GM18951 (cell line): ENCODE measurements at regions not wholly inside any gene's neighbourhood (a gene's known extent, or its start where the extent isn't known, plus 50 kb on each side); places are given as distances from the start of the nearest gene placed in this dataset.

Source experiments
- POLR2A ChIP-seq: IDR thresholded peaks from 4 replicates; pipeline ENCODE4 v1.6.1; 2011; ENCODE audit warnings: mild to moderate bottlenecking; ENCODE audit not compliant: insufficient read length, insufficient read depth; ENCODE audit errors: extremely low read depth
- in situ Hi-C: fragments of 300-500 bp; cut with MboI; formaldehyde crosslinking; loops from one replicate; pipeline ENCODE4 v1.12.0; 2022; ENCODE audit warnings: low sequenced_read_pairs, mixed read lengths, inconsistent platforms; ENCODE audit not compliant: unreplicated experiment

DNA sequence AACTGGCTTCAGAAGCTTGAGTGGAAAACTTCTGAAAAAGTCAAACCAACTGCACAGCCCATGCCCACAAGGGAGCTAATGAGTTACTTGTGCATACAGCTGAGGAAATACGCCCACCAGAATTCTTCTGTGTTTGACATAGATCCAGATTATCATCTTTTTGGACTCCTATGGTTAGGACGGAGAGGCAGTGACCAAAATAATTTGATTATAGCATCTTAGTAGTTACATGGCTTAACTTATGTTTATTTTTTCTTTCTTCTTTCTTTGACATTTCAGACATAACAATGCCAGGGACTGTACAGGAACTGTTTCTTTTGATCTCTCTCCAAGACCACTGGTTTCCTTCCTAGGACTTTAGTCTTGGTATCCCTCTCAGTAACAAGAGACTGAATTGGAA is 246.1 kb upstream of the RASGRP1 start:
- in situ Hi-C loops = loop anchor here (25.0 kb wide), 1 partner anchor 777 kb away; the partner anchor contains the start of gene THBS1
- TF ChIP-seq POLR2A = no peak

DNA sequence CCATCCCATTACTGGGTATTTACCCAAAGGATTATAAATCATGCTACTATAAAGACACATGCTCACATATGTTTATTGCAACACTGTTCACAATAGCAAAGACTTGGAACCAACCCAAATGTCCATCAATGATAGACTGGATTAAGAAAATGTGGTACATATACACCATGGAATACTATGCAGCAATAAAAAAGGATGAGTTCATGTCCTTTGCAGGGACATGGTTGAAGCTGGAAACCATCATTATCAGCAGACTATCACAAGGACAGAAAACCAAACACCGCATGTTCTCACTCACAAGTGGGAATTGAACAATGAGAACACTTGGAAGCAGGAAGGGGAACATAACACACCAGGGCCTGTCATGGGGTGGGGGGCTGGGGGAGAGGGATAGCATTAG is 249.6 kb upstream of the RASGRP1 start:
- in situ Hi-C loops = loop anchor here (25.0 kb wide), 1 partner anchor 773 kb away; the partner anchor contains the start of gene THBS1

- in situ Hi-C loops = loop anchor here (25.0 kb wide), 1 partner anchor 772 kb away; the partner anchor contains the start of gene THBS1
- TF ChIP-seq POLR2A = no peak
Measured at GRCh38 chr15:38814891-38815290, 250.3 kb upstream of the RASGRP1 start.

DNA sequence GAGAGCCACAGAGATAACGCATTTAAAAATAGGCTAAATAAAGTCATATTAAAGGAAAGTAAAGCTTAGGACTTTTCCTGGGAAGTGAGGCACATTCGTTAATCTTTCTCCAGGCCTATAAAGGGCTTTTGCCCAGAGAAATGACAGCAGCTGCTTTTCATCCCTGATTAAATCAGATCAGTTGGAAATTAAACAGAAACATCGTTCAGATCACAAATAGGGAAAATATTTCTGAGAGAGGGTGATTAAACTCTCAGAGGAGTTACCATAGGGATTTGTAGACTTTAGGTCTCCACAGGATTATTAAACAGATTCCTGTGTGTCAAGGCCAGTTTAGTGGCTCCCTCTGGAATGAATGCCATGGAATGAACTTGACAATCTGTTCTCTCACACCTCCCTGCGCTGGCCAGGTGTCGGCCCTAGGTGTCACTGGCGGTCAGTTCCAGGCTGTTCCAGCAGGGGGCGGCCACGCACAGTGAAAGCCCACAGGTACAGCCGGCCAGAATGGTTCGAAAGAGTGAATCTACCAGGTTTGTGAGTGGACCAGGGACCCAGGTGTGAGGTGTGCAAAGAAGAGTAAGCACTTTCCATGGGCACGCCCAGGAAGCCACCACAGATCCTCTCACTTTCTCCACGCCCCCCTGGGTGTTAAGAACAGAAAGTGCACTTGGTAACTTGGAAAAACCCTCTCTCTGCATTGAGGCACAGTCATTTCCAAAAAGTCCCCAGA is 253.0 kb upstream of the RASGRP1 start:
- in situ Hi-C loops = loop anchor here (25.0 kb wide), 1 partner anchor 770 kb away; the partner anchor contains the start of gene THBS1
- no peak for TF ChIP-seq POLR2A

DNA sequence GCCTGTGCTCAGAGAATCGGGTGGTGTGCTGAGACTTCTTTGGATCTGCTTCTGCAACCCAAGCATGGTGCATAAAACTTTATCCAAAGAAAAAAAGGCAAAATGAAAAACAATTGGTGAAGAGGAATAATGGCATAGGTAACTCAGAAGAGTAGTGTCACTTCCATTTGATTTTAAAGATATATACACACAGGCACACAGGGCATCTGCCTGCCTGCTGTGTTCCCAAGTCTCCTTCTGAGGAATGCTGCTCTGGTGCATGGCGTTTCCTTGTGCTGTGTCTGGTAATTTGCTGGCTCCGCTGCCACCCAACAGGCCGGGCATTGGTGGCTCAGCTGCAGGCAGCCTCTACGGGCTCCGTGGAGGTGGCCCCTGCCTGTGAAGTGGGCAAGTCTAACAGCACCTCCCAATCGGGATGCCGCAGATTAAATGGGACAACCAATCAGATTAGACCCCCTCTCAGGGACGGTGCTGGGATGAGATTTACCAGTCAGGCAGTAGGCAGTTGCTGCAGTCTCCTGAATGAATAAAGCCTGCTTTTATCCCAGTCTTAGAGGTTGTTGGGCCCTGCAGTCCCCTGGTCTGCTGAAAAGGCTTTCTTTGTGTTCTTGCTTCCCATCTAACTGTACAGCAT is 253.7 kb upstream of the RASGRP1 start:
- TF ChIP-seq POLR2A = no peak
- in situ Hi-C loops = loop anchor here (25.0 kb wide), 1 partner anchor 769 kb away; the partner anchor contains the start of gene THBS1

- in situ Hi-C loops = loop anchor here (25.0 kb wide), 1 partner anchor 768 kb away; the partner anchor contains the start of gene THBS1
- no peak for TF ChIP-seq POLR2A
Measured at GRCh38 chr15:38819387-38819950, 254.9 kb upstream of the RASGRP1 start.

DNA sequence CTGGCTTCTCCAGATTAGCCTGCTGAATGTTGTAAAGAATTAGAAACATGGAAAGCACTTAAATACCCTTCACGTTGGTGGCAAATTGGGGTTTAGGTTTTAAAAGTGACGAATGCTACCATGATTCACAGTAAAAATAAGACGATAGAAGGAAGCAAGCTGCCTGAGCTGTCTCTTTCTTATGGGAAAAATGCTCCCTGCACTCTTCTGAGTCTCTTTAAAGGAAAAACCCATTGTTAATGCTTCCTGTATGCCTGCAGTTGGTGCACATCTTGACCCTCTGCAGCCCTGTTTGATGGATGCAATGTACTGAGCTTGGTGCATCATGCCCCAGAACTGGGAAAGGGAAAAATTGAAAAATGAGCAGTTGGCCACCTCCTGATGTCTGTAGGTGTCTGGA is 258.6 kb upstream of the RASGRP1 start:
- TF ChIP-seq POLR2A = no peak
- in situ Hi-C loops = loop anchor here (25.0 kb wide), 1 partner anchor 764 kb away; the partner anchor contains the start of gene THBS1

DNA sequence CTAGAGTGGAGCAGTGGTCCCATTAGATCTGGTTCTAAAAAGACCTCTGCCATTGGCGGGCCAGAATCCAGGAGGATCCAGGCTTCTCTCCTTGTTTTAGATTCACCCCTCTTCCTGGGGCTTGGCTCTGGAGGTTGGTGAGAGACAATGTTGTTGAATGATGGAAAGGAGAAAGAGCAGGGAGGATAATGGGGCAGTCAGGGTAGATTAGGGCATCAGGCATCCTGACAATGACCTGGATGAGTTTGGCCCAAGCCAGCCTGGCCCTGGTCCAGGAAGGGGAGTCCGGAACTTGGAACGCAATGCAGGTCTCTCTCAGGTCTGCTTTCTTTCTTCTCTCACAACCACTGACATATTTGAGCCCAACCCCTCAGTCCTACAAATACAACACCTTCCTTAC is 260.1 kb upstream of the RASGRP1 start:
- in situ Hi-C loops = loop anchor here (25.0 kb wide), 1 partner anchor 763 kb away; the partner anchor contains the start of gene THBS1
- TF ChIP-seq POLR2A = no peak

GRCh38 chr15:38826880-38827279 is 262.3 kb upstream of the RASGRP1 start:
- TF ChIP-seq POLR2A = no peak
- in situ Hi-C loops = no loop called here

DNA sequence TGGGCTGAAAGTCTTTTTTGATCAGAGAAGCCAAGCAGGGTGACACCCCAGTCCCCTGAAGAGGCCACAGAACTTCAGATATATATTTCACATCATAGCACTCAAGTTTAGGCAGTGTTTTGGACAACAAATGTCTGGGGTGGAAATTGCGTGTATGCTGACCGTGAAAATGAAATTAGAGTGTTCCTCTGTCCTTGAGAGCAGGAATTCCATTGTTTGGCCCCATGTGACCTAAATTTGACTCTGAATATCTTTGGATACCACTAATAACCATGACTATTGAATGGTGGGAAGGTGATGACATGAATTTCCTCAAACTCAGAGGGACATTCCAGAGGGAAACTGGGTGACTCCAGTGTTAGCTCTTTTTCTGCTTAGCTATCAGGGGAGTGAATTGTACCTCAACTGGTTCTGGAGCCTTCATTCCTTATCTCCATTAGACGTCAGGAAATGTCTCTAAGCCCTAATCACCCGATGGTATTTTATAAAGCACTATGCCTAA is 263.5 kb upstream of the RASGRP1 start:
- in situ Hi-C loops = no loop called here
- no peak for TF ChIP-seq POLR2A

DNA sequence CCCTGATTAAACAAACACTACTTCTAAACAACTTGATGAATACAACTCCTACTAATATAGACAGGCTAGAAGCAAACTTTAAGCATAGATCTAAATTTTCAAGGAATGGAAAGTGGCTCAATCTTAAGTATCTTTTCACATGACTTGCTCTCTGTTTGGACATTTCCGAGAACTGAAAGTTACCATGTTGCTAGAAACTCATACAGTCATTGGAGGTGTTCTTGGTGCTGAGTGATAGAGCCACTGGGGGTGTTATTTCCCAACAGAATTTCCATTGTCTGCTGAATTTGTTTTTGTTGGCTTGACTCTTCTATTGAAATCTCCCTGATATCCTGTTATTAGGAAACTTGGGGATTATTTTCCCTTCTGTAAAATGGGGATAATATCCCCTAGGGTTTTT is 264.5 kb upstream of the RASGRP1 start:
- in situ Hi-C loops = no loop called here

GRCh38 chr15:38842226-38842625 is 277.6 kb upstream of the RASGRP1 start:
- in situ Hi-C loops = no loop called here
- TF ChIP-seq POLR2A = no peak

More for the DNA sequence above, 264.5 kb upstream of the RASGRP1 start:
- TF ChIP-seq POLR2A = no peak

DNA sequence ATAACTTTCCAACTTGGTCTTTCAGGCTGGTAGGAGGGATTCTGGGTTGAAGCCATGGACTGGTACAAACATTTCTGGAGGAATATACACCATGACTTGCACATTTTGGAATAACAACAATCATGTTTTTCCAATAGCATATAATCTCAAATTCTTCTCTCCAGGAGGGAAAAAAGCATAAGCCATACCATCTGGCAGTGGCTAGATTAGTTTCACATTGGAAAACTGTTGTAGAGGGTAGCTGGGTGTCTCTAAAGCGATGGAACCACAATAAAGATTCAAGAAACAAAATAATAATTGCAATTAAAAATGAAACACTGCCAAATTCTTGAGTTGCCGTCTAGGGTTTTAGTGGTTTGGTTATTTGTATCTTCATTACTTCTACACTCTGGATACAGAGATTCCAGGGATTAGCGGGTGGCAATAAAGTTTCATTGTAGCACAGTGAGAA is 278.5 kb upstream of the RASGRP1 start:
- in situ Hi-C loops = no loop called here
- TF ChIP-seq POLR2A = no peak
